GM12892 (cell line): ENCODE measurements at regions not wholly inside any gene's neighbourhood (a gene's known extent, or its start where the extent isn't known, plus 50 kb on each side); places are given as distances from the start of the nearest gene placed in this dataset.

Experiments used
- DNase-seq: peaks from one replicate; pipeline ENCODE4 v3.0.0; 2011; ENCODE audit not compliant: insufficient read length
- FAIRE-seq: peaks from 2 replicates; lab custom pipeline; 2011; peaks lifted over from hg19 to GRCh38; lab: Jason Lieb, UNC
- POLR2A ChIP-seq: IDR thresholded peaks from 2 replicates; pipeline ENCODE4 v1.6.1; 2011; ENCODE audit warnings: low read depth, low read length, control low read depth
- POLR2AphosphoS5 ChIP-seq: IDR thresholded peaks from 2 replicates; pipeline ENCODE4 v1.6.1; 2011; ENCODE audit warnings: low read depth, low read length, control low read depth
- TAF1 ChIP-seq: IDR thresholded peaks from 2 replicates; pipeline ENCODE4 v1.6.1; 2011; ENCODE audit warnings: low read depth, mild to moderate bottlenecking, control low read depth, low read length, borderline replicate concordance

GRCh38 chr4:149965206-149965605 lies 113.0 kb upstream of the DCLK2 start:
- no peak for FAIRE-seq
- no peak for TF ChIP-seq TAF1
- TF ChIP-seq POLR2AphosphoS5 = no peak
- no peak for TF ChIP-seq POLR2A
- no peak for DNase-seq

GRCh38 chr4:149972407-149972806 lies 105.8 kb upstream of the DCLK2 start:
- TF ChIP-seq POLR2AphosphoS5 = no peak
- no peak for TF ChIP-seq TAF1
- no peak for TF ChIP-seq POLR2A
- no peak for FAIRE-seq
- no peak for DNase-seq

- FAIRE-seq = no peak
- TF ChIP-seq POLR2A = no peak
- TF ChIP-seq TAF1 = no peak
- no peak for TF ChIP-seq POLR2AphosphoS5
- DNase-seq = no peak
Observed at GRCh38 chr4:149973181-149973580, 105.1 kb upstream of the DCLK2 start.

GRCh38 chr4:149975172-149975571 lies 103.1 kb upstream of the DCLK2 start:
- FAIRE-seq = no peak
- no peak for DNase-seq
- no peak for TF ChIP-seq POLR2AphosphoS5
- no peak for TF ChIP-seq TAF1
- no peak for TF ChIP-seq POLR2A

GRCh38 chr4:149980121-149980682 lies 98.0 kb upstream of the DCLK2 start:
- TF ChIP-seq POLR2A (no peak), POLR2AphosphoS5 (no peak), TAF1 (no peak)
- FAIRE-seq = no peak
- no peak for DNase-seq

- no peak for DNase-seq
- TF ChIP-seq POLR2AphosphoS5 = no peak
- TF ChIP-seq POLR2A = no peak
- FAIRE-seq = peak; percentile 91
Observed at GRCh38 chr4:149980941-149981340, 97.3 kb upstream of the DCLK2 start.

- no peak for FAIRE-seq
- TF ChIP-seq POLR2AphosphoS5 (no peak), POLR2A (no peak), TAF1 (no peak)
- DNase-seq = no peak
Observed at GRCh38 chr4:149983401-149983800, 94.8 kb upstream of the DCLK2 start.

- DNase-seq (no peak), FAIRE-seq (no peak)
- TF ChIP-seq POLR2AphosphoS5 (no peak), TAF1 (no peak), POLR2A (no peak)
Observed at GRCh38 chr4:149983931-149984330, 94.3 kb upstream of the DCLK2 start.

- FAIRE-seq = no peak
- DNase-seq = no peak
- no peak for TF ChIP-seq POLR2A
Observed at GRCh38 chr4:149985981-149986380, 92.3 kb upstream of the DCLK2 start.

GRCh38 chr4:149986917-149987316 lies 91.3 kb upstream of the DCLK2 start:
- no peak for DNase-seq
- no peak for FAIRE-seq
- TF ChIP-seq POLR2A (no peak), TAF1 (no peak)

GRCh38 chr4:149987330-149988086 lies 90.7 kb upstream of the DCLK2 start:
- no peak for FAIRE-seq

GRCh38 chr4:149988087-149988410 lies 90.2 kb upstream of the DCLK2 start:
- FAIRE-seq = no peak
- no peak for DNase-seq
- TF ChIP-seq POLR2AphosphoS5 (no peak), TAF1 (no peak)

More at GRCh38 chr4:149987330-149988086, 90.7 kb upstream of the DCLK2 start:
- DNase-seq = no peak
- TF ChIP-seq POLR2A = no peak
- no peak for TF ChIP-seq TAF1
- TF ChIP-seq POLR2AphosphoS5 = no peak

GRCh38 chr4:149993030-149993429 lies 85.2 kb upstream of the DCLK2 start:
- no peak for FAIRE-seq
- TF ChIP-seq TAF1 (no peak), POLR2A (no peak), POLR2AphosphoS5 (no peak)
- DNase-seq = no peak
